MM.1S (cell line): ENCODE measurements at regions not wholly inside any gene's neighbourhood (a gene's known extent, or its start where the extent isn't known, plus 50 kb on each side); places are given as distances from the start of the nearest gene placed in this dataset.

Experiments used
- DNase-seq: peaks from one replicate; pipeline ENCODE4 v3.0.0-alpha.2; 2015
- H2AFZ ChIP-seq: fragments of 300-600 bp; sonication (generic); 2 replicates; pipeline ENCODE4 v1.6.0; 2016; ENCODE audit warnings: antibody characterized with exemption, low read length
- H3F3A ChIP-seq: fragments of 300-600 bp; sonication (generic); 2 replicates; pipeline ENCODE4 v1.6.1; 2016; ENCODE audit warnings: mild to moderate bottlenecking, antibody characterized with exemption, low read length, moderate library complexity, mixed read lengths; ENCODE audit not compliant: insufficient read depth
- H3K27ac ChIP-seq: fragments of 300-600 bp; sonication (generic); 2 replicates; pipeline ENCODE4 v1.5.1; 2016; ENCODE audit warnings: mild to moderate bottlenecking, low read length
- H3K27me3 ChIP-seq: fragments of 300-600 bp; sonication (generic); replicated peaks from 2 replicates; pipeline ENCODE4 v1.6.0; 2016; ENCODE audit warnings: low read length; ENCODE audit not compliant: insufficient read depth
- H3K36me3 ChIP-seq: fragments of 300-600 bp; sonication (generic); replicated peaks from 2 replicates; pipeline ENCODE4 v1.6.1; 2016; ENCODE audit warnings: mild to moderate bottlenecking, low read length, mixed read lengths; ENCODE audit not compliant: insufficient read depth
- H3K4me1 ChIP-seq: fragments of 300-600 bp; sonication (generic); 2 replicates; pipeline ENCODE4 v1.6.1; 2016; ENCODE audit warnings: low read length, mixed read lengths
- H3K4me2 ChIP-seq: fragments of 300-600 bp; sonication (generic); 2 replicates; pipeline ENCODE4 v1.6.0; 2016; ENCODE audit warnings: low read depth, low read length
- H3K4me3 ChIP-seq: fragments of 300-600 bp; sonication (generic); 2 replicates; pipeline ENCODE4 v1.5.1; 2016; ENCODE audit warnings: low read length, mixed read lengths
- H3K79me2 ChIP-seq: fragments of 300-600 bp; sonication (generic); 2 replicates; pipeline ENCODE4 v1.6.1; 2016; ENCODE audit warnings: mixed run types, low read length, mixed read lengths
- H3K9ac ChIP-seq: fragments of 300-600 bp; sonication (generic); 2 replicates; pipeline ENCODE4 v1.6.1; 2016; ENCODE audit warnings: low read length, mixed read lengths
- H3K9me2 ChIP-seq: fragments of 300-600 bp; sonication (generic); replicated peaks from 2 replicates; pipeline ENCODE4 v1.6.1; 2016; ENCODE audit warnings: mild to moderate bottlenecking, low read length, mixed read lengths; ENCODE audit not compliant: insufficient read depth
- H3K9me3 ChIP-seq: fragments of 300-600 bp; sonication (generic); replicated peaks from 2 replicates; pipeline ENCODE4 v1.6.1; 2016; ENCODE audit warnings: mild to moderate bottlenecking, low read length, mixed read lengths; ENCODE audit not compliant: insufficient read depth
- H4K20me1 ChIP-seq: fragments of 300-600 bp; sonication (generic); 2 replicates; pipeline ENCODE4 v1.6.1; 2016; ENCODE audit warnings: mild to moderate bottlenecking, low read length, moderate library complexity, mixed read lengths; ENCODE audit not compliant: insufficient read depth
- EZH2 ChIP-seq: fragments of 300-600 bp; sonication (generic); optimal IDR thresholded peaks from 2 replicates; pipeline ENCODE3; 2017; ENCODE audit warnings: low read depth, mild to moderate bottlenecking, antibody characterized with exemption, low read length, mixed read lengths
- EZH2phosphoT487 ChIP-seq: fragments of 300-600 bp; sonication (generic); IDR thresholded peaks from 2 replicates; pipeline ENCODE4 v1.6.1; 2018; ENCODE audit warnings: antibody characterized with exemption, low read length
- TF ChIP-seq, protein P1 (sequence below): fragments of 300-600 bp; sonication (generic); IDR thresholded peaks from 2 replicates; pipeline ENCODE4 v1.5.1; 2016; ENCODE audit warnings: antibody characterized with exemption, low read length, mixed read lengths

- peaks cover 50% of the 10 kb centered on the region for H3K4me1 ChIP-seq
- H3K36me3 ChIP-seq: no peaks in the 10 kb centered on the region
- no peak overlapping the region for H2AFZ ChIP-seq
- no peaks in the 10 kb centered on the region for H3K9me2 ChIP-seq
- no peaks in the 10 kb centered on the region for H3K27me3 ChIP-seq
- H4K20me1 ChIP-seq: no peaks in the 10 kb centered on the region
- no peak overlapping the region for H3K27ac ChIP-seq
- H3K79me2 ChIP-seq: no peaks in the 10 kb centered on the region
- H3F3A ChIP-seq: peaks cover 33% of the 10 kb centered on the region
- no peaks in the 10 kb centered on the region for H3K9me3 ChIP-seq
- H3K4me2 ChIP-seq: no peak overlapping the region
- TF ChIP-seq EZH2 (no peak), EZH2phosphoT487 (no peak)
- TF ChIP-seq, protein P1, sequence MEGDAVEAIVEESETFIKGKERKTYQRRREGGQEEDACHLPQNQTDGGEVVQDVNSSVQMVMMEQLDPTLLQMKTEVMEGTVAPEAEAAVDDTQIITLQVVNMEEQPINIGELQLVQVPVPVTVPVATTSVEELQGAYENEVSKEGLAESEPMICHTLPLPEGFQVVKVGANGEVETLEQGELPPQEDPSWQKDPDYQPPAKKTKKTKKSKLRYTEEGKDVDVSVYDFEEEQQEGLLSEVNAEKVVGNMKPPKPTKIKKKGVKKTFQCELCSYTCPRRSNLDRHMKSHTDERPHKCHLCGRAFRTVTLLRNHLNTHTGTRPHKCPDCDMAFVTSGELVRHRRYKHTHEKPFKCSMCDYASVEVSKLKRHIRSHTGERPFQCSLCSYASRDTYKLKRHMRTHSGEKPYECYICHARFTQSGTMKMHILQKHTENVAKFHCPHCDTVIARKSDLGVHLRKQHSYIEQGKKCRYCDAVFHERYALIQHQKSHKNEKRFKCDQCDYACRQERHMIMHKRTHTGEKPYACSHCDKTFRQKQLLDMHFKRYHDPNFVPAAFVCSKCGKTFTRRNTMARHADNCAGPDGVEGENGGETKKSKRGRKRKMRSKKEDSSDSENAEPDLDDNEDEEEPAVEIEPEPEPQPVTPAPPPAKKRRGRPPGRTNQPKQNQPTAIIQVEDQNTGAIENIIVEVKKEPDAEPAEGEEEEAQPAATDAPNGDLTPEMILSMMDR: no peak
- H3K4me3 ChIP-seq: no peak overlapping the region
- no peak overlapping the region for H3K9ac ChIP-seq
- DNase-seq: no peak
Observed at GRCh38 chr3:44125882-44126281, 115.8 kb upstream of the TOPAZ1 start.

DNA sequence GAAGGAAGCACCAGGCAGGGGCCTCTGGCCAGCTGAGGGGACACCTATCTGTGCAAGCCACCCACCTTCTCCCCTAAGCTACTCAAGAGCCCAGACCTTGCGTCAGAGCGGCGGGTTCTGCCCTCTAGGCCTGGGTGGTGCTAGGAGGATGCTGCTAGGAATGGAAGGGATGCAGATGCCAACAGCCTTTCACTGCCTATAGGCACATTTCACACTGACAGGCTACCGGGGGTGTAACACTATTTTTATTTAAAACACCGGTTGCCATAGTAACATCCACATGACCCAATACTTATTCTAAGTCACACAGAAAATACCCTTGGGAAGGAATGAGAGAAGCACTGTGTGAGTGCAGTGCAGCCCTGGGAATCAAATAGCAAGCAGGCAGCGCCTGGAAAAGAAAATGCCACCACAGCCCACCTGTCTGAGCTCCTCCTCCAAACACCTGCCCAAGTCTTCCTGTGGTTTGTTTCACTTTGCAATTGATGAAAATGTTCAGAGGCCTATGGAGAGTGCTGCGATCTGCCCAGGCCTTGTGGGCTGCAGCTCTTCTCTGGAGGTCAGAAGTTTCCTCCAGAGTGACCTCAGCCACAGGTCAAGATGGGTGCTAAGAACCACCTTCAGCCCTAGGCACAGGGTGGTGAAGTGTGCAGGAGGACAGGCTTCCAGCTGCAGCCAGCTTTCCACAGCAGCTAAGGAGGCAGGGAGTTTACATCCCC is 113.5 kb upstream of the TOPAZ1 start:
- no peaks in the 10 kb centered on the region for H3K36me3 ChIP-seq
- no peaks in the 10 kb centered on the region for H3K9me3 ChIP-seq
- no peaks in the 10 kb centered on the region for H3K79me2 ChIP-seq
- H3K27ac ChIP-seq: peak overlapping the region; percentile 93
- peak overlapping the region; percentile 39 for H2AFZ ChIP-seq
- H3K4me2 ChIP-seq: peak overlapping the region; percentile 58
- H3K9me2 ChIP-seq: no peaks in the 10 kb centered on the region
- DNase-seq: peak; percentile 84
- TF ChIP-seq EZH2: no peak
- TF ChIP-seq, protein P1: no peak
- TF ChIP-seq EZH2phosphoT487: no peak
- peak overlapping the region; percentile 55 for H3K9ac ChIP-seq
- peaks cover 33% of the 10 kb centered on the region for H3F3A ChIP-seq
- H3K27me3 ChIP-seq: no peaks in the 10 kb centered on the region
- H3K4me1 ChIP-seq: peaks cover 58% of the 10 kb centered on the region
- H4K20me1 ChIP-seq: no peaks in the 10 kb centered on the region
- H3K4me3 ChIP-seq: no peak overlapping the region

- Histone ChIP-seq H2AFZ (peak overlapping the region; percentile 51; the same call in 1 of the 2 replicates), H3F3A (peaks cover 33% of the 10 kb centered on the region), H3K4me2 (peak overlapping the region; percentile 58), H3K79me2 (no peaks in the 10 kb centered on the region), H3K4me1 (peaks cover 58% of the 10 kb centered on the region), H3K27me3 (no peaks in the 10 kb centered on the region), H3K4me3 (0 out of 2 replicates have a peak overlapping the region, but pooled peaks have one; percentile 0), H3K36me3 (no peaks in the 10 kb centered on the region), H4K20me1 (no peaks in the 10 kb centered on the region), H3K9me3 (no peaks in the 10 kb centered on the region), H3K27ac (peak overlapping the region; percentile 93), H3K9ac (peak overlapping the region; percentile 41), H3K9me2 (no peaks in the 10 kb centered on the region)
- peak; percentile 92 for DNase-seq
- TF ChIP-seq EZH2 (no peak), EZH2phosphoT487 (no peak)
- TF ChIP-seq, protein P1: no peak
Observed at GRCh38 chr3:44130249-44130648, 111.4 kb upstream of the TOPAZ1 start.
